Liver (tissue), 8 donors: ENCODE measurements at regions not wholly inside any gene's neighbourhood (a gene's known extent, or its start where the extent isn't known, plus 50 kb on each side); places are given as distances from the start of the nearest gene placed in this dataset.

Experiments used
- DNase-seq: peaks from one replicate; pipeline ENCODE4 v3.0.0-alpha.2; 2017; ENCODE audit warnings: low spot score
- H3K27ac ChIP-seq, 2 donors: one replicate each; pipeline ENCODE4 v1.7.0; 2013; ENCODE audit warnings: inconsistent platforms in 2 of 2, low read length in 2 of 2, control low read depth in 1 of 2, low read depth in 1 of 2, mild to moderate bottlenecking in 1 of 2
- H3K27me3 ChIP-seq, 4 donors: one replicate each; pipeline versions ENCODE4 v1.6.1 to v1.7.0; 2013; ENCODE audit warnings: low read length in 3 of 4, inconsistent platforms in 1 of 4, mild to moderate bottlenecking in 1 of 4, moderate library complexity in 1 of 4; ENCODE audit not compliant: control insufficient read depth in 4 of 4, insufficient read depth in 4 of 4
- H3K36me3 ChIP-seq, 4 donors: one replicate each; pipeline versions ENCODE4 v1.6.1 to v1.7.0; 2013; ENCODE audit warnings: low read length in 3 of 4, mild to moderate bottlenecking in 3 of 4, low read depth in 1 of 4, moderate library complexity in 1 of 4; ENCODE audit not compliant: control insufficient read depth in 4 of 4, insufficient read depth in 3 of 4
- H3K4me1 ChIP-seq, 4 donors: one replicate each; pipeline versions ENCODE4 v1.6.1 to v1.7.0; 2013; ENCODE audit warnings: low read length in 3 of 4, mild to moderate bottlenecking in 3 of 4, moderate library complexity in 1 of 4; ENCODE audit not compliant: control insufficient read depth in 4 of 4, insufficient read depth in 4 of 4
- H3K4me3 ChIP-seq, 3 donors: one replicate each; pipeline versions ENCODE4 v1.6.1 to v1.7.0; 2013; ENCODE audit warnings: low read length in 3 of 3, control low read depth in 1 of 3, low read depth in 1 of 3, mild to moderate bottlenecking in 1 of 3
- H3K9ac ChIP-seq, 2 donors: one replicate each; pipeline ENCODE4 v1.7.0; 2013; ENCODE audit warnings: low read length in 2 of 2, mild to moderate bottlenecking in 2 of 2, moderate library complexity in 2 of 2, control low read depth in 1 of 2, low read depth in 1 of 2
- H3K9me3 ChIP-seq, 4 donors: one replicate each; pipeline versions ENCODE4 v1.6.1 to v1.7.0; 2013; ENCODE audit warnings: low read length in 3 of 4; ENCODE audit not compliant: control insufficient read depth in 4 of 4
- EGR1 ChIP-seq, 2 donors: IDR thresholded peaks; 2 replicates each; pipeline ENCODE4 v1.6.1; 2016 to 2018; ENCODE audit warnings: antibody characterized with exemption in 2 of 2, low read depth in 2 of 2
- FOXA1 ChIP-seq: IDR thresholded peaks from 2 replicates; pipeline ENCODE4 v1.6.1; 2016; ENCODE audit warnings: antibody characterized with exemption
- GABPA ChIP-seq, 2 donors: IDR thresholded peaks in 1 of 2; conservative IDR thresholded peaks in 1 of 2; 2 replicates each; pipeline ENCODE4 v1.6.1; 2016; ENCODE audit warnings: antibody characterized with exemption in 2 of 2, mild to moderate bottlenecking in 1 of 2, moderate library complexity in 1 of 2
- HNF4A ChIP-seq, 2 donors: conservative IDR thresholded peaks; 2 replicates each; pipeline ENCODE4 v1.6.1; 2016; ENCODE audit warnings: antibody characterized with exemption in 2 of 2, mild to moderate bottlenecking in 2 of 2
- HNF4G ChIP-seq: IDR thresholded peaks from 2 replicates; pipeline ENCODE4 v1.6.1; 2016; ENCODE audit warnings: antibody characterized with exemption
- JUND ChIP-seq, 2 donors: IDR thresholded peaks; 2 replicates each; pipeline ENCODE4 v1.6.1; 2016; ENCODE audit warnings: antibody characterized with exemption in 2 of 2
- NR2F2 ChIP-seq: IDR thresholded peaks from 2 replicates; pipeline ENCODE4 v1.6.1; 2016; ENCODE audit warnings: antibody characterized with exemption
- RAD21 ChIP-seq, 2 donors: IDR thresholded peaks; 2 replicates each; pipeline ENCODE4 v1.6.1; 2016; ENCODE audit warnings: antibody characterized with exemption in 2 of 2, mild to moderate bottlenecking in 2 of 2
- RXRA ChIP-seq, 2 donors: IDR thresholded peaks; 2 replicates each; pipeline ENCODE4 v1.6.1; 2017 to 2018; ENCODE audit warnings: antibody characterized with exemption in 2 of 2, mild to moderate bottlenecking in 1 of 2
- SP1 ChIP-seq: IDR thresholded peaks from 2 replicates; pipeline ENCODE4 v1.6.1; 2018; ENCODE audit warnings: antibody characterized with exemption, mild to moderate bottlenecking
- TAF1 ChIP-seq: conservative IDR thresholded peaks from 2 replicates; pipeline ENCODE4 v1.6.1; 2016; ENCODE audit warnings: antibody characterized with exemption, mild to moderate bottlenecking
- YY1 ChIP-seq: IDR thresholded peaks from 2 replicates; pipeline ENCODE4 v1.6.1; 2016; ENCODE audit warnings: antibody characterized with exemption, mild to moderate bottlenecking
- WGBS: extraction: QIAGEN DNeasy Blood & Tissue Kit; methylation state at CpG from one replicate; pipeline ENCODE4 v1.1.7; 2013; 5-methylcytosine and 5-hydroxymethylcytosine counted together
- TF ChIP-seq, protein P1 (sequence below): fragments of 150-350 bp; IDR thresholded peaks from 2 replicates; pipeline ENCODE4 v1.5.1; 2017; ENCODE audit warnings: improper control_type of control experiment, low read depth, low read length; ENCODE audit not compliant: missing input control
- TF ChIP-seq, protein P2 (sequence below): IDR thresholded peaks from 2 replicates; pipeline ENCODE4 v1.6.1; 2016; ENCODE audit warnings: antibody characterized with exemption
- TF ChIP-seq, protein P3 (sequence below): IDR thresholded peaks from 2 replicates; pipeline ENCODE4 v1.6.1; 2016; ENCODE audit warnings: antibody characterized with exemption, mild to moderate bottlenecking
- TF ChIP-seq, protein P4 (sequence below): IDR thresholded peaks from 2 replicates; pipeline ENCODE4 v1.6.1; 2016; ENCODE audit warnings: antibody characterized with exemption
- TF ChIP-seq, protein P5 (sequence below): IDR thresholded peaks from 2 replicates; pipeline ENCODE4 v1.6.1; 2016; ENCODE audit warnings: antibody characterized with exemption
- donor health status: healthy.
- donor health status: healthy.
- donor health status: healthy.
- donor health status: healthy.
- donor health status: healthy.

DNA sequence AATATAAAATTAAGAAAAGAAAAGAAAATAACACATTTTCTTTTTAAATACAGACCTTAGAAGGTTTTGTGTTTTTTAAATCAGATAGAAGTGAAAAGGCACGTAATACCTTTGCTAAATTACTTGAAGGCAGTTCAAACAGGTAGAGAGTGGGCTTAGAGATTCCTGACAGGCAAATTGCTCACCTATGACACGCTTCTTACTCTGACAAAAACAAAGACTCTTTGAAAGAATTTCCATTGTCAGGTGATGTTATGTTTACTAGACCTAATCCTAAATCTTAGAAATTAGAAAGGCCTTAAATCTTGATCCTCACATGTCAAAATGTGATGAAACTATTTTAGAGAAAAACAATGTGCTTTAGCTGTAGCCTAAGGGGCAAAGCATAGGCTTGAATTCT, 522.9 kb downstream of the SOX11 start:
- no peaks in the 10 kb centered on the region for H3K27me3 ChIP-seq
- DNase-seq = no peak
- 89% methylated on average over 2 of the region's 2 CpGs for WGBS
- H3K9ac ChIP-seq = no peak overlapping the region
- H3K36me3 ChIP-seq = no peaks in the 10 kb centered on the region
- no peaks in the 10 kb centered on the region for H3K9me3 ChIP-seq
- no peak overlapping the region for H3K27ac ChIP-seq
- H3K4me3 ChIP-seq = no peak overlapping the region
- H3K4me1 ChIP-seq = no peaks in the 10 kb centered on the region
- TF ChIP-seq JUND (IDR thresholded peaks at IDR 0.05) (no peak), HNF4A (conservative IDR thresholded peaks at IDR 0.05) (no peak), NR2F2 (no peak), YY1 (no peak), RAD21 (IDR thresholded peaks at IDR 0.05) (no peak), RXRA (IDR thresholded peaks at IDR 0.05) (no peak), TAF1 (no peak), EGR1 (IDR thresholded peaks at IDR 0.05; ENCODE audit: low read depth in 2 of 2) (no peak), GABPA (IDR thresholded peaks at IDR 0.05 in 1 of 2, conservative IDR thresholded peaks at IDR 0.05 in 1 of 2) (no peak), SP1 (no peak), HNF4G (no peak)
- TF ChIP-seq, protein P1, sequence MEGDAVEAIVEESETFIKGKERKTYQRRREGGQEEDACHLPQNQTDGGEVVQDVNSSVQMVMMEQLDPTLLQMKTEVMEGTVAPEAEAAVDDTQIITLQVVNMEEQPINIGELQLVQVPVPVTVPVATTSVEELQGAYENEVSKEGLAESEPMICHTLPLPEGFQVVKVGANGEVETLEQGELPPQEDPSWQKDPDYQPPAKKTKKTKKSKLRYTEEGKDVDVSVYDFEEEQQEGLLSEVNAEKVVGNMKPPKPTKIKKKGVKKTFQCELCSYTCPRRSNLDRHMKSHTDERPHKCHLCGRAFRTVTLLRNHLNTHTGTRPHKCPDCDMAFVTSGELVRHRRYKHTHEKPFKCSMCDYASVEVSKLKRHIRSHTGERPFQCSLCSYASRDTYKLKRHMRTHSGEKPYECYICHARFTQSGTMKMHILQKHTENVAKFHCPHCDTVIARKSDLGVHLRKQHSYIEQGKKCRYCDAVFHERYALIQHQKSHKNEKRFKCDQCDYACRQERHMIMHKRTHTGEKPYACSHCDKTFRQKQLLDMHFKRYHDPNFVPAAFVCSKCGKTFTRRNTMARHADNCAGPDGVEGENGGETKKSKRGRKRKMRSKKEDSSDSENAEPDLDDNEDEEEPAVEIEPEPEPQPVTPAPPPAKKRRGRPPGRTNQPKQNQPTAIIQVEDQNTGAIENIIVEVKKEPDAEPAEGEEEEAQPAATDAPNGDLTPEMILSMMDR = no peak
- TF ChIP-seq, protein P2, sequence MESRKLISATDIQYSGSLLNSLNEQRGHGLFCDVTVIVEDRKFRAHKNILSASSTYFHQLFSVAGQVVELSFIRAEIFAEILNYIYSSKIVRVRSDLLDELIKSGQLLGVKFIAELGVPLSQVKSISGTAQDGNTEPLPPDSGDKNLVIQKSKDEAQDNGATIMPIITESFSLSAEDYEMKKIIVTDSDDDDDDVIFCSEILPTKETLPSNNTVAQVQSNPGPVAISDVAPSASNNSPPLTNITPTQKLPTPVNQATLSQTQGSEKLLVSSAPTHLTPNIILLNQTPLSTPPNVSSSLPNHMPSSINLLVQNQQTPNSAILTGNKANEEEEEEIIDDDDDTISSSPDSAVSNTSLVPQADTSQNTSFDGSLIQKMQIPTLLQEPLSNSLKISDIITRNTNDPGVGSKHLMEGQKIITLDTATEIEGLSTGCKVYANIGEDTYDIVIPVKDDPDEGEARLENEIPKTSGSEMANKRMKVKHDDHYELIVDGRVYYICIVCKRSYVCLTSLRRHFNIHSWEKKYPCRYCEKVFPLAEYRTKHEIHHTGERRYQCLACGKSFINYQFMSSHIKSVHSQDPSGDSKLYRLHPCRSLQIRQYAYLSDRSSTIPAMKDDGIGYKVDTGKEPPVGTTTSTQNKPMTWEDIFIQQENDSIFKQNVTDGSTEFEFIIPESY = no peak
- TF ChIP-seq, protein P3, sequence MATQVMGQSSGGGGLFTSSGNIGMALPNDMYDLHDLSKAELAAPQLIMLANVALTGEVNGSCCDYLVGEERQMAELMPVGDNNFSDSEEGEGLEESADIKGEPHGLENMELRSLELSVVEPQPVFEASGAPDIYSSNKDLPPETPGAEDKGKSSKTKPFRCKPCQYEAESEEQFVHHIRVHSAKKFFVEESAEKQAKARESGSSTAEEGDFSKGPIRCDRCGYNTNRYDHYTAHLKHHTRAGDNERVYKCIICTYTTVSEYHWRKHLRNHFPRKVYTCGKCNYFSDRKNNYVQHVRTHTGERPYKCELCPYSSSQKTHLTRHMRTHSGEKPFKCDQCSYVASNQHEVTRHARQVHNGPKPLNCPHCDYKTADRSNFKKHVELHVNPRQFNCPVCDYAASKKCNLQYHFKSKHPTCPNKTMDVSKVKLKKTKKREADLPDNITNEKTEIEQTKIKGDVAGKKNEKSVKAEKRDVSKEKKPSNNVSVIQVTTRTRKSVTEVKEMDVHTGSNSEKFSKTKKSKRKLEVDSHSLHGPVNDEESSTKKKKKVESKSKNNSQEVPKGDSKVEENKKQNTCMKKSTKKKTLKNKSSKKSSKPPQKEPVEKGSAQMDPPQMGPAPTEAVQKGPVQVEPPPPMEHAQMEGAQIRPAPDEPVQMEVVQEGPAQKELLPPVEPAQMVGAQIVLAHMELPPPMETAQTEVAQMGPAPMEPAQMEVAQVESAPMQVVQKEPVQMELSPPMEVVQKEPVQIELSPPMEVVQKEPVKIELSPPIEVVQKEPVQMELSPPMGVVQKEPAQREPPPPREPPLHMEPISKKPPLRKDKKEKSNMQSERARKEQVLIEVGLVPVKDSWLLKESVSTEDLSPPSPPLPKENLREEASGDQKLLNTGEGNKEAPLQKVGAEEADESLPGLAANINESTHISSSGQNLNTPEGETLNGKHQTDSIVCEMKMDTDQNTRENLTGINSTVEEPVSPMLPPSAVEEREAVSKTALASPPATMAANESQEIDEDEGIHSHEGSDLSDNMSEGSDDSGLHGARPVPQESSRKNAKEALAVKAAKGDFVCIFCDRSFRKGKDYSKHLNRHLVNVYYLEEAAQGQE = no peak
- TF ChIP-seq, protein P4, sequence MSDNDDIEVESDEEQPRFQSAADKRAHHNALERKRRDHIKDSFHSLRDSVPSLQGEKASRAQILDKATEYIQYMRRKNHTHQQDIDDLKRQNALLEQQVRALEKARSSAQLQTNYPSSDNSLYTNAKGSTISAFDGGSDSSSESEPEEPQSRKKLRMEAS = no peak
- TF ChIP-seq, protein P5, sequence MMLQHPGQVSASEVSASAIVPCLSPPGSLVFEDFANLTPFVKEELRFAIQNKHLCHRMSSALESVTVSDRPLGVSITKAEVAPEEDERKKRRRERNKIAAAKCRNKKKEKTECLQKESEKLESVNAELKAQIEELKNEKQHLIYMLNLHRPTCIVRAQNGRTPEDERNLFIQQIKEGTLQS = no peak

DNA sequence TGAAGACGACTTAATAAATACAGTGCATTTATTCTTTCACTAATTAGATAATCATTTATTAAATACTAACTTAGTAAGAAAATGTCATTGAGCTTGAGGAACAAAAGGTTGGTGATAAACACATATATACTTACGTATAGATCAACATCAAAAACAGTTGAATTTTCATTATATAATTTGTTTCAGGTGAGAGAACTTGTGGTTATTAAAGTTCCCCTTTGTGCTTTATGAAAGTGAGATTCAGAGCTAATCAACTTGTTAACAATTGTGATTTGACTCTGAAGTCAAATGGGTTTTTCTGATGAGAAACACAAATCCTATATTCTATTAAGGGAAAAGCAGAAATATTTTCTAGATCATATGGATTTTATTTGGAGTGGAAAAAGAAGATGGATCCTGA, 524.0 kb downstream of the SOX11 start:
- no peaks in the 10 kb centered on the region for H3K27me3 ChIP-seq
- DNase-seq = no peak
- WGBS = 88% methylated on average over 2 of the region's 2 CpGs
- no peaks in the 10 kb centered on the region for H3K4me1 ChIP-seq
- no peak overlapping the region for H3K27ac ChIP-seq
- no peak overlapping the region for H3K4me3 ChIP-seq
- TF ChIP-seq YY1 (no peak), HNF4A (conservative IDR thresholded peaks at IDR 0.05) (no peak), SP1 (no peak), NR2F2 (no peak), RAD21 (IDR thresholded peaks at IDR 0.05) (no peak), FOXA1 (no peak), TAF1 (no peak), RXRA (IDR thresholded peaks at IDR 0.05) (no peak)
- TF ChIP-seq, protein P3 = no peak
- no peaks in the 10 kb centered on the region for H3K36me3 ChIP-seq
- H3K9me3 ChIP-seq = no peaks in the 10 kb centered on the region
- no peak overlapping the region for H3K9ac ChIP-seq
